Liver (tissue), 3 donors: ENCODE measurements at regions not wholly inside any gene's neighbourhood (a gene's known extent, or its start where the extent isn't known, plus 50 kb on each side); places are given as distances from the start of the nearest gene placed in this dataset.

ENCODE experiments used
- EGR1 ChIP-seq, 2 donors: IDR thresholded peaks; 2 replicates each; pipeline ENCODE4 v1.6.1; 2016 to 2018; ENCODE audit warnings: antibody characterized with exemption in 2 of 2, low read depth in 2 of 2
- FOXA1 ChIP-seq: IDR thresholded peaks from 2 replicates; pipeline ENCODE4 v1.6.1; 2016; ENCODE audit warnings: antibody characterized with exemption
- HNF4G ChIP-seq: IDR thresholded peaks from 2 replicates; pipeline ENCODE4 v1.6.1; 2016; ENCODE audit warnings: antibody characterized with exemption
- JUND ChIP-seq, 2 donors: IDR thresholded peaks; 2 replicates each; pipeline ENCODE4 v1.6.1; 2016; ENCODE audit warnings: antibody characterized with exemption in 2 of 2
- RAD21 ChIP-seq, 2 donors: IDR thresholded peaks; 2 replicates each; pipeline ENCODE4 v1.6.1; 2016; ENCODE audit warnings: antibody characterized with exemption in 2 of 2, mild to moderate bottlenecking in 2 of 2
- RXRA ChIP-seq, 2 donors: IDR thresholded peaks; 2 replicates each; pipeline ENCODE4 v1.6.1; 2017 to 2018; ENCODE audit warnings: antibody characterized with exemption in 2 of 2, mild to moderate bottlenecking in 1 of 2
- TAF1 ChIP-seq: conservative IDR thresholded peaks from 2 replicates; pipeline ENCODE4 v1.6.1; 2016; ENCODE audit warnings: antibody characterized with exemption, mild to moderate bottlenecking
- YY1 ChIP-seq: IDR thresholded peaks from 2 replicates; pipeline ENCODE4 v1.6.1; 2016; ENCODE audit warnings: antibody characterized with exemption, mild to moderate bottlenecking
- TF ChIP-seq, protein P1 (sequence below): fragments of 150-350 bp; IDR thresholded peaks from 2 replicates; pipeline ENCODE4 v1.5.1; 2017; ENCODE audit warnings: improper control_type of control experiment, low read depth, low read length; ENCODE audit not compliant: missing input control
- TF ChIP-seq, protein P2 (sequence below): IDR thresholded peaks from 2 replicates; pipeline ENCODE4 v1.6.1; 2016; ENCODE audit warnings: antibody characterized with exemption
- TF ChIP-seq, protein P3 (sequence below): IDR thresholded peaks from 2 replicates; pipeline ENCODE4 v1.6.1; 2016; ENCODE audit warnings: antibody characterized with exemption, mild to moderate bottlenecking
- TF ChIP-seq, protein P4 (sequence below): IDR thresholded peaks from 2 replicates; pipeline ENCODE4 v1.6.1; 2016; ENCODE audit warnings: antibody characterized with exemption
- donor health status: healthy.
- donor health status: healthy.

DNA sequence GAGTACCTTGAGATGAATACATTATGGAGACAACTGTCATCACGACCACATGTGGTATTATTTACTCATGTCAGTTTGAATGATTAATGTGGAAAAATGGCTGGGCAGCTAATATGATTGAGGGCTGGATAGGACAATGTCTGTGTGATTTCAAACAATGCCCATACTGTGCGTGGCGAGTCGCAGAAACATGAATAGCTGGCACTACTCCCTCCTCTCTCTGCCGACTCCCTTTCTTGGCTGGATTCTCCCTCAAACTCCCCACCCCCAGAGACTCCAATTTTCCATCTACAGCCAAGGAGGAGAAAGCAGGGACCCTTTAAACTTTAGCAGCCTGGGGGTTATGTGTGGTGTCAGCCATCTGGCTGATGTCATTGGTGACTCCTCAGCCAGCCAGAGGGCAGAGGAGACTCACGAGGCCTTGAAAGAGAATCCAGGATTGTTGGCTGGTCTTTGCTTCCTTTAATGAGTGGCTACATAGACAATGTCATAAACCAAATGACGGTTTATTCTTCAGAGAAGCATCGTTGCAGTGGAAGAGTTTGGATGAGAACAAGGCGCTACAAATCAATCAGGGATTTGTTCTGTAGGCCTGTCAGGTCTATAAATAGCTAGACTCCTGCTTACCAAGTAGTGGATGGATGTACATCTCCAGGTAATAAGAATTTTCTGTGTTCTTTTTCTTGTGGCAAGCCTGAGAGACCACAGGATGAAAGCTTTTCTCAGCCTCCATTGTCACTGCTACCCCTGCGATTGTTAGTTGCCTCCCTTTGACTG is 165.6 kb downstream of the DLEU7 start:
- TF ChIP-seq, protein P1, sequence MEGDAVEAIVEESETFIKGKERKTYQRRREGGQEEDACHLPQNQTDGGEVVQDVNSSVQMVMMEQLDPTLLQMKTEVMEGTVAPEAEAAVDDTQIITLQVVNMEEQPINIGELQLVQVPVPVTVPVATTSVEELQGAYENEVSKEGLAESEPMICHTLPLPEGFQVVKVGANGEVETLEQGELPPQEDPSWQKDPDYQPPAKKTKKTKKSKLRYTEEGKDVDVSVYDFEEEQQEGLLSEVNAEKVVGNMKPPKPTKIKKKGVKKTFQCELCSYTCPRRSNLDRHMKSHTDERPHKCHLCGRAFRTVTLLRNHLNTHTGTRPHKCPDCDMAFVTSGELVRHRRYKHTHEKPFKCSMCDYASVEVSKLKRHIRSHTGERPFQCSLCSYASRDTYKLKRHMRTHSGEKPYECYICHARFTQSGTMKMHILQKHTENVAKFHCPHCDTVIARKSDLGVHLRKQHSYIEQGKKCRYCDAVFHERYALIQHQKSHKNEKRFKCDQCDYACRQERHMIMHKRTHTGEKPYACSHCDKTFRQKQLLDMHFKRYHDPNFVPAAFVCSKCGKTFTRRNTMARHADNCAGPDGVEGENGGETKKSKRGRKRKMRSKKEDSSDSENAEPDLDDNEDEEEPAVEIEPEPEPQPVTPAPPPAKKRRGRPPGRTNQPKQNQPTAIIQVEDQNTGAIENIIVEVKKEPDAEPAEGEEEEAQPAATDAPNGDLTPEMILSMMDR = no peak
- TF ChIP-seq, protein P2, sequence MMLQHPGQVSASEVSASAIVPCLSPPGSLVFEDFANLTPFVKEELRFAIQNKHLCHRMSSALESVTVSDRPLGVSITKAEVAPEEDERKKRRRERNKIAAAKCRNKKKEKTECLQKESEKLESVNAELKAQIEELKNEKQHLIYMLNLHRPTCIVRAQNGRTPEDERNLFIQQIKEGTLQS = no peak
- no peak for TF ChIP-seq RAD21 (IDR thresholded peaks at IDR 0.05)
- no peak for TF ChIP-seq RXRA (IDR thresholded peaks at IDR 0.05)
- TF ChIP-seq, protein P3, sequence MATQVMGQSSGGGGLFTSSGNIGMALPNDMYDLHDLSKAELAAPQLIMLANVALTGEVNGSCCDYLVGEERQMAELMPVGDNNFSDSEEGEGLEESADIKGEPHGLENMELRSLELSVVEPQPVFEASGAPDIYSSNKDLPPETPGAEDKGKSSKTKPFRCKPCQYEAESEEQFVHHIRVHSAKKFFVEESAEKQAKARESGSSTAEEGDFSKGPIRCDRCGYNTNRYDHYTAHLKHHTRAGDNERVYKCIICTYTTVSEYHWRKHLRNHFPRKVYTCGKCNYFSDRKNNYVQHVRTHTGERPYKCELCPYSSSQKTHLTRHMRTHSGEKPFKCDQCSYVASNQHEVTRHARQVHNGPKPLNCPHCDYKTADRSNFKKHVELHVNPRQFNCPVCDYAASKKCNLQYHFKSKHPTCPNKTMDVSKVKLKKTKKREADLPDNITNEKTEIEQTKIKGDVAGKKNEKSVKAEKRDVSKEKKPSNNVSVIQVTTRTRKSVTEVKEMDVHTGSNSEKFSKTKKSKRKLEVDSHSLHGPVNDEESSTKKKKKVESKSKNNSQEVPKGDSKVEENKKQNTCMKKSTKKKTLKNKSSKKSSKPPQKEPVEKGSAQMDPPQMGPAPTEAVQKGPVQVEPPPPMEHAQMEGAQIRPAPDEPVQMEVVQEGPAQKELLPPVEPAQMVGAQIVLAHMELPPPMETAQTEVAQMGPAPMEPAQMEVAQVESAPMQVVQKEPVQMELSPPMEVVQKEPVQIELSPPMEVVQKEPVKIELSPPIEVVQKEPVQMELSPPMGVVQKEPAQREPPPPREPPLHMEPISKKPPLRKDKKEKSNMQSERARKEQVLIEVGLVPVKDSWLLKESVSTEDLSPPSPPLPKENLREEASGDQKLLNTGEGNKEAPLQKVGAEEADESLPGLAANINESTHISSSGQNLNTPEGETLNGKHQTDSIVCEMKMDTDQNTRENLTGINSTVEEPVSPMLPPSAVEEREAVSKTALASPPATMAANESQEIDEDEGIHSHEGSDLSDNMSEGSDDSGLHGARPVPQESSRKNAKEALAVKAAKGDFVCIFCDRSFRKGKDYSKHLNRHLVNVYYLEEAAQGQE = no peak
- TF ChIP-seq TAF1 = no peak
- TF ChIP-seq, protein P4, sequence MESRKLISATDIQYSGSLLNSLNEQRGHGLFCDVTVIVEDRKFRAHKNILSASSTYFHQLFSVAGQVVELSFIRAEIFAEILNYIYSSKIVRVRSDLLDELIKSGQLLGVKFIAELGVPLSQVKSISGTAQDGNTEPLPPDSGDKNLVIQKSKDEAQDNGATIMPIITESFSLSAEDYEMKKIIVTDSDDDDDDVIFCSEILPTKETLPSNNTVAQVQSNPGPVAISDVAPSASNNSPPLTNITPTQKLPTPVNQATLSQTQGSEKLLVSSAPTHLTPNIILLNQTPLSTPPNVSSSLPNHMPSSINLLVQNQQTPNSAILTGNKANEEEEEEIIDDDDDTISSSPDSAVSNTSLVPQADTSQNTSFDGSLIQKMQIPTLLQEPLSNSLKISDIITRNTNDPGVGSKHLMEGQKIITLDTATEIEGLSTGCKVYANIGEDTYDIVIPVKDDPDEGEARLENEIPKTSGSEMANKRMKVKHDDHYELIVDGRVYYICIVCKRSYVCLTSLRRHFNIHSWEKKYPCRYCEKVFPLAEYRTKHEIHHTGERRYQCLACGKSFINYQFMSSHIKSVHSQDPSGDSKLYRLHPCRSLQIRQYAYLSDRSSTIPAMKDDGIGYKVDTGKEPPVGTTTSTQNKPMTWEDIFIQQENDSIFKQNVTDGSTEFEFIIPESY = no peak
- no peak for TF ChIP-seq FOXA1
- no peak for TF ChIP-seq JUND (IDR thresholded peaks at IDR 0.05)
- no peak for TF ChIP-seq YY1
- TF ChIP-seq HNF4G = no peak
- TF ChIP-seq EGR1 (IDR thresholded peaks at IDR 0.05; ENCODE audit: low read depth in 2 of 2) = no peak
